Small intestine (tissue), 7 donors: ENCODE measurements at regions not wholly inside any gene's neighbourhood (a gene's known extent, or its start where the extent isn't known, plus 50 kb on each side); places are given as distances from the start of the nearest gene placed in this dataset.
"Not testable (repeated sequence)": the region's sequence is repeated elsewhere in the genome, so short reads cannot be mapped to it uniquely, and the experiment has no call there.

ENCODE experiments used
- DNase-seq, 2 donors: peaks; one replicate each; pipeline versions ENCODE4 v3.0.0 to v3.0.0-alpha.2; 2013
- FAIRE-seq: peaks from 2 replicates; lab custom pipeline; 2012; peaks lifted over from hg19 to GRCh38; lab: Jason Lieb, UNC
- H3K27ac ChIP-seq, 3 donors: one replicate each; pipeline ENCODE4 v1.5.1; 2013; ENCODE audit warnings: low read length in 2 of 3, mild to moderate bottlenecking in 2 of 3, control low read depth in 1 of 3, inconsistent platforms in 1 of 3, low read depth in 1 of 3, moderate library complexity in 1 of 3
- H3K27me3 ChIP-seq, 3 donors: one replicate each; pipeline ENCODE4 v1.6.1; 2013; ENCODE audit warnings: low read length in 3 of 3, inconsistent platforms in 1 of 3; ENCODE audit not compliant: control insufficient read depth in 3 of 3, insufficient read depth in 3 of 3
- H3K36me3 ChIP-seq, 3 donors: one replicate each; pipeline ENCODE4 v1.6.1; 2013; ENCODE audit warnings: low read length in 3 of 3, inconsistent platforms in 1 of 3, low read depth in 1 of 3, mild to moderate bottlenecking in 1 of 3, moderate library complexity in 1 of 3; ENCODE audit not compliant: control insufficient read depth in 3 of 3, insufficient read depth in 2 of 3
- H3K4me1 ChIP-seq, 3 donors: one replicate each; pipeline ENCODE4 v1.6.1; 2013; ENCODE audit warnings: low read length in 2 of 3, inconsistent platforms in 1 of 3, low read depth in 1 of 3, mild to moderate bottlenecking in 1 of 3, moderate library complexity in 1 of 3; ENCODE audit not compliant: control insufficient read depth in 3 of 3, insufficient read depth in 2 of 3
- H3K4me3 ChIP-seq, 3 donors: one replicate each; pipeline ENCODE4 v1.5.1; 2013; ENCODE audit warnings: low read length in 3 of 3, control low read depth in 1 of 3, inconsistent platforms in 1 of 3, low read depth in 1 of 3, mild to moderate bottlenecking in 1 of 3, moderate library complexity in 1 of 3
- H3K9me3 ChIP-seq, 2 donors: one replicate each; pipeline ENCODE4 v1.6.1; 2013; ENCODE audit warnings: low read depth in 1 of 2, low read length in 1 of 2; ENCODE audit not compliant: control insufficient read depth in 2 of 2, insufficient read depth in 1 of 2
- WGBS, 3 donors: extraction: QIAGEN DNeasy Blood & Tissue Kit; methylation state at CpG; one replicate each; pipeline ENCODE4 v1.1.7; 2013; 5-methylcytosine and 5-hydroxymethylcytosine counted together
- donor health status: healthy with polysubstance abuse.
- donor health status: control.
- donor health status: control.
- donor health status: Bipolar disorder and iron deficiency.
- donor health status: healthy.

DNA sequence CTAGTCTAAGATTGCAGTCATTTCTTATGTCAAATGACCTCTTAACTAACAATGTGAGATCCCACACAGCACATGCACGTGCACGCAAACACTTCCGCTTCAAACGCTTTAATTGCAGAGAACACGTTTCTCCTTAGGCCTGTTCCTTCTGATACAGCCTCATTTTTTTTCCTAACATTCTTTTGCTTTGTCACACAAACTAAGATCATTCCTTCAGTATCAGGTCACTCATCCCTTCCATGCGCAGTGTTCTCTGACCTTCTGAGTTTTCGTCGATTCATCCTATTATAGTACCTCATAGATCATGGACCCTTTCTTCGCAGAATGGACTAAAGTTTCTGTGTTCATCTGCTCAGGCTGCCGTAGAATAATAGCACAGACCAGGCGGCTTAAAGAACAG is 327.1 kb upstream of the CDH19 start:
- Histone ChIP-seq H3K27me3 (no peaks in the 10 kb centered on the region), H3K4me1 (no peaks in the 10 kb centered on the region), H3K4me3 (no peak overlapping the region), H3K27ac (no peak overlapping the region), H3K36me3 (no peaks in the 10 kb centered on the region), H3K9me3 (no peaks in the 10 kb centered on the region)
- no peak for FAIRE-seq
- WGBS, 3 donors, result 88 to 91% (median 89%) methylated on average over 11 of the region's 11 CpGs
- DNase-seq, result no peak

DNA sequence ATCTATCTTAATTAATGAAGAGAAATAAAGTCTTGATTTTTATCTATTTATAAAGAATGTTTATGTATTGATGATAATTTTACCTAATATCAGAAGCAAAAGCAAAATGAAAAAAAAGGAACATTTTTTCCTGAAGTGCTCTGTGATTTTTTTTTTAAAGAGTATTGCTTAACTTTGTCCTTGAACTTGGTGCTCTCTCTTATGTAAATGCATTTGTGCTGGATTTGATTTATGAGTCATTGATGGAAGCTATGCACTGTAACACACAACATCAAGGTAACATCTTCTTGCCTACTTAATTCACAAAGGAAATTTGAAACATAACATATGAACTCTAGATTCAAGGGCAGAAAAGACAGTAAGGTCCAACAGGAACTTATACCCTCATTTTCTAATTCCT is 312.9 kb upstream of the CDH19 start:
- no peaks in the 10 kb centered on the region for H3K27me3 ChIP-seq
- H3K4me3 ChIP-seq, result no peak overlapping the region
- H3K9me3 ChIP-seq, result no peaks in the 10 kb centered on the region
- FAIRE-seq (no peak), DNase-seq (no peak)
- no peaks in the 10 kb centered on the region for H3K4me1 ChIP-seq
- H3K27ac ChIP-seq, result no peak overlapping the region
- no peaks in the 10 kb centered on the region for H3K36me3 ChIP-seq

DNA sequence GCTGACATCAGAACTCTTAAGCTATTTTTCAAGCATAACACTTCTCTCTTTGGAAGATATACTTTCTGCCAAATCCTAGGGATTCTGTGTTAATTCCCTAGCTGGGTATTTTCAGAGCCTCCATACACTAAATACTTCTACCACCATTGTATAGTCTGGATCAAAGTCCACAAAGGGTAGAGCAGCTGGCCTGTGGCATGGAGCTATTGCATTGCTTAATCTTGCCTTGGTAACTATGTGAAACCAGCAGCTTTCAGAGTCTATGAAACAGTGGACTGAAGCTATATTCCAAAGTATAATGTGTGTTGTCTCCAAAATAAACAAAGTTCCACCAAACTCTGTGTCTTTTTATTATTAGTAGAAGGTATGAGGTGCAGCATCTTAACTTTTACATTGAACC is 296.9 kb upstream of the CDH19 start:
- Histone ChIP-seq H3K9me3 (no peaks in the 10 kb centered on the region), H3K36me3 (no peaks in the 10 kb centered on the region), H3K27me3 (no peaks in the 10 kb centered on the region), H3K27ac (no peak overlapping the region), H3K4me3 (no peak overlapping the region), H3K4me1 (no peaks in the 10 kb centered on the region)
- peak; percentile 2 for DNase-seq
- FAIRE-seq, result no peak

DNA sequence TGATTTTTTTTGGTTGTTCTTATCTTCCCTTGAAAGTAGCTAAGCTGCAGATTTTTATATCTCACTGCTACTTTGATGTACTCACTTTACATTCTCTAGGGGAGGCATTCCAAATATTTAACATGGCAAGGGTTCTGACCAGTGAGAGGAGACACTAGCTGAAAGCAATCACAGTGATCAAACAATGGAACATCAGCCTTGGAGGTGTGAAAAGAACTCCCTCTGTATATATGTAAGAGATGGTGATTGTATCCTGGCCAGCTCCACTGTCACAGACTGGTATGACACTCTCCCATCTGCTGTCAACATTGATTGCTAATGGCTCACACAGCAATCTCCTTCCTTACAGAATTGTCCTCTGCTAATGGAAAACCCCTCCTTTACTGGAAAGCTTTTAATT is 291.7 kb upstream of the CDH19 start:
- no peak overlapping the region for H3K27ac ChIP-seq
- H3K4me1 ChIP-seq, result no peaks in the 10 kb centered on the region
- no peaks in the 10 kb centered on the region for H3K9me3 ChIP-seq
- no peaks in the 10 kb centered on the region for H3K27me3 ChIP-seq
- no peak for FAIRE-seq
- H3K36me3 ChIP-seq, result no peaks in the 10 kb centered on the region
- no peak for DNase-seq
- no peak overlapping the region for H3K4me3 ChIP-seq

DNA sequence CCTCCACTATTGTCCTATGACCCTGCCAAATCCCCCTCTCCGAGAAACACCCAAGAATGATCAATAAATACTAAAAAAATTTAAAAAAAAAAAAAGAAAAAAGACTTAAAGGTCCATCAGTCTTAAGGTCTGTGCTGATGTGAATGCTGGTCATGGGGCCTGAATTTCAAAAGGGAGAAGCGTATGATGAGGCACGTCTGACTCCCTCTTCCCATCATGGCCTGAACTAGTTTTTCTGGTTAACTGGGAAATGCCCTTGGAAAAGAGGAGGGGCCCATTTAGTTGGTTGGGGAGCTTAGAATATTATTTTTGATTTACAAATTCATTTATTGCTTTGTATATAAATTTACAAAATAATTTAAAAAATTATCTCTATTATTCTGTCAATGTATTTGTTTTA is 291.0 kb upstream of the CDH19 start:
- H3K4me3 ChIP-seq, result no peak overlapping the region
- FAIRE-seq (no peak), DNase-seq (no peak)
- H3K27me3 ChIP-seq, result no peaks in the 10 kb centered on the region
- H3K4me1 ChIP-seq, result no peaks in the 10 kb centered on the region
- no peak overlapping the region for H3K27ac ChIP-seq
- H3K36me3 ChIP-seq, result no peaks in the 10 kb centered on the region
- no peaks in the 10 kb centered on the region for H3K9me3 ChIP-seq
- whole genome bisulfite sequencing, 3 donors, result 27 to 54% (median 33%) methylated on average over 3 of the region's 3 CpGs

DNA sequence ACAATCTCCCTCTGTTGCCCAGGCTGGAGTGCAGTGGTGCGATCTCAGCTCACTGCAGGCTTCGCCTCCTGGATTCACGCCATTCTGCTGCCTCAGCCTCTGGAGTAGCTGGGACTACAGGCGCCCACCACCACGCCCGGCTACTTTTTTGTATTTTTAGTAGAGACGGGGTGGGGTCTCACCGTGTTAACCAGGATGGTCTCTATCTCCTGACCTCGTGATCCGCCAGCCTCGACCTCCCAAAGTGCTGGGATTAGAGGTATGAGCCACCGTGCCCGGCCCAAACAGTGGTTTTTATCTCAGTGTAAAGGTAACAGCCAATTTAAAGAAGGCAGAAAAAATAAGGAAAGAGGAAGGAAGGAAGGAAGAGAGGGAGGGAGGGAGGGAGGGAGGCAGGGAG is 288.5 kb upstream of the CDH19 start:
- not testable (repeated sequence) for H3K27ac ChIP-seq, H3K4me3 ChIP-seq, FAIRE-seq, H3K4me1 ChIP-seq, H3K27me3 ChIP-seq, H3K36me3 ChIP-seq, H3K9me3 ChIP-seq, DNase-seq
- WGBS, 3 donors, result 91 to 93% (median 92%) methylated on average over 13 of the region's 13 CpGs

DNA sequence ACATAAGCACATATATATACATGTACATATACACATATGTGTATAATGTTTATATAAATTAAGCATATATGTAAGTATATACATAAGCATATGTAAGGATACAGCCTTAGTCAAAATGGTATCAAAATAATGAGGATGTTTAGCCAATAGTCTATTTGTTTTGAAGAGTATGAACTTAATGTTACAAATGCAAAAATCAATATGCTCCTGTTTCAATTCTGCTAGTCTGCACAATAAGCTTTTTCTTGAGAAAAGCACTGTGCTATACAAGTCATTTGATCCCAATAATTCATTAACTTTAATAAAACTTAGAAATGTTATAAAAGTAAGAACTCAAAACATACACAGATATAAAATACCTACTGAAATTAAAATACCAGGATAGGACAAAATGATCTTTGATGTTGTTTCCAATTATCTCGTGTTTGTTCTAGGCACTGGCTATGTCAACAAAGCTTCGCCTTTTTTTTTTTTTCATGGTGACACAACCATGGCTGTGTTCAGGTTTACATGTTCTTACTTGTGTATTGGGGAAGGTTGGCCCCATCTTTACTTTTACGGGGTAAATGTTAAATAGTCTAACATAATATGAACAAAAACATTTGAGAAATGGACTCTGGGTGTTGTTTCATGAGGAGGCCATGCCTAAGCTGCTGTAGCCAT is 271.1 kb upstream of the CDH19 start:
- no peaks in the 10 kb centered on the region for H3K4me1 ChIP-seq
- H3K27ac ChIP-seq, result no peak overlapping the region
- no peak for DNase-seq
- no peaks in the 10 kb centered on the region for H3K27me3 ChIP-seq
- no peaks in the 10 kb centered on the region for H3K36me3 ChIP-seq
- WGBS, 3 donors, result 39 to 58% (median 41%) methylated on average over 3 of the region's 3 CpGs
- no peaks in the 10 kb centered on the region for H3K9me3 ChIP-seq
- no peak overlapping the region for H3K4me3 ChIP-seq
- no peak for FAIRE-seq

DNA sequence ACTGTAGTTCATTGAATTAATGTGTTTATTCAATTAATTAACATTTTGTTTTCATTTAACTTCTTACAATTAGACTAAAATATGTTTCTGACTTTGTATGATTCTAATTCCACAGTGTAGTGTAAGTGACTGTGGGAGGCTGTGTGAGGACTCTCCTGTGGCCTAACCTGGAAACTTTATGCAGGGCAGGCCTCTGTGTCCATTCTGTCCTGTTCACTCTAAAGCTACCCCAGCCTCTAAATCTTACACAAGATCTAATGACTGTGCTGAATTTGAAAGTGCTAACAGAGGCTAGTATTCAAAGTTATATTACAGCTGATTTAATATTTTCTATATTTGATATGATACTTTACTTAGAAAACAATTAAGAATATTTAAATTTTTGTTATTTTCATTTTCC is 270.5 kb upstream of the CDH19 start:
- Histone ChIP-seq H3K27ac (no peak overlapping the region), H3K4me3 (no peak overlapping the region), H3K4me1 (no peaks in the 10 kb centered on the region), H3K27me3 (no peaks in the 10 kb centered on the region), H3K9me3 (no peaks in the 10 kb centered on the region), H3K36me3 (no peaks in the 10 kb centered on the region)
- no peak for DNase-seq
- FAIRE-seq, result no peak

DNA sequence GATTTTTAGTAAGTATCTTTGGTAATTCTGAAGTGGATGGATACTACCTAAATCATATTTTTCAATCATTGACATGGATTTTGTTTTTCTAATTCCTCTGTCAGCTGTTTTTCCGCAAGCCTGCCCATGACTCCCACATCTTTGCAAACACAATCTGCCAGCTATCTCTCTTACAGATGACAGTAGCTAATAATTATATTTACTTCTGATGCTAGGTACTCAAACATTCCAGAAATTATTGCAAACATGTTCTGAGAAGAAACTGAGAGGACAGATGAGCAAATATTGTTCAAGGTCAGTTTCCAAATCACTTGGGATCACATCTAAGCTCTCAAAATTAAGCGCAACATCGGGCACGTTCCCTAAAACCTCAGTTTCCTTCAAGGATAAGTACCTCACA is 270.0 kb upstream of the CDH19 start:
- FAIRE-seq, result no peak
- H3K9me3 ChIP-seq, result no peaks in the 10 kb centered on the region
- no peaks in the 10 kb centered on the region for H3K4me1 ChIP-seq
- H3K27ac ChIP-seq, result no peak overlapping the region
- WGBS, 3 donors, result 71 to 79% (median 78%) methylated on average over 4 of the region's 4 CpGs
- H3K36me3 ChIP-seq, result no peaks in the 10 kb centered on the region
- no peak overlapping the region for H3K4me3 ChIP-seq
- no peaks in the 10 kb centered on the region for H3K27me3 ChIP-seq
- DNase-seq, result no peak
